Neuronal stem cell (in vitro differentiated cells): ENCODE measurements at regions not wholly inside any gene's neighbourhood (a gene's known extent, or its start where the extent isn't known, plus 50 kb on each side); places are given as distances from the start of the nearest gene placed in this dataset.
A peak's percentile ranks its signal among the peaks of the same experiment; 100 is the strongest.

Experiments
- DNase-seq: peaks from one replicate; pipeline ENCODE4 v3.0.0-alpha.2; 2013; ENCODE audit warnings: low spot score
- H2AFZ ChIP-seq: one replicate; pipeline ENCODE4 v1.6.1; 2013; ENCODE audit warnings: mild to moderate bottlenecking, low read length, inconsistent platforms
- H2AK5ac ChIP-seq: 2 replicates; pipeline ENCODE4 v1.6.1; 2013; ENCODE audit warnings: low read depth, mild to moderate bottlenecking, inconsistent platforms, low read length, moderate library complexity, mixed read lengths
- H2BK120ac ChIP-seq: 2 replicates; pipeline ENCODE4 v1.6.1; 2013; ENCODE audit warnings: low read depth, mild to moderate bottlenecking, inconsistent platforms, low read length, moderate library complexity, mixed read lengths
- H2BK12ac ChIP-seq: one replicate; pipeline ENCODE4 v1.6.1; 2013; ENCODE audit warnings: low read length, inconsistent platforms
- H2BK15ac ChIP-seq: 2 replicates; pipeline ENCODE4 v1.6.1; 2013; ENCODE audit warnings: mild to moderate bottlenecking, low read length, inconsistent platforms, mixed read lengths
- H2BK5ac ChIP-seq: one replicate; pipeline ENCODE4 v1.6.1; 2013; ENCODE audit warnings: inconsistent platforms, mild to moderate bottlenecking, low read length, moderate library complexity
- H3K14ac ChIP-seq: one replicate; pipeline ENCODE4 v1.6.1; 2013; ENCODE audit warnings: low read length, inconsistent platforms
- H3K18ac ChIP-seq: 2 replicates; pipeline ENCODE4 v1.6.1; 2013; ENCODE audit warnings: low read length, inconsistent platforms
- H3K23ac ChIP-seq: 2 replicates; pipeline ENCODE4 v1.6.1; 2013; ENCODE audit warnings: low read depth, mild to moderate bottlenecking, mixed read lengths, low read length, inconsistent platforms; ENCODE audit not compliant: poor library complexity
- H3K27ac ChIP-seq: replicated peaks from 3 replicates; pipeline ENCODE4 v1.5.1; 2013; ENCODE audit warnings: low read length, inconsistent platforms
- H3K27me3 ChIP-seq, 3 experiments: 2 replicates each; pipeline ENCODE4 v1.6.1; 2013; ENCODE audit warnings: low read length in 3 of 3, mild to moderate bottlenecking in 2 of 3, inconsistent platforms in 1 of 3, low read depth in 1 of 3, mixed read lengths in 1 of 3, moderate library complexity in 1 of 3; ENCODE audit not compliant: control insufficient read depth in 3 of 3, insufficient read depth in 3 of 3
- H3K36me3 ChIP-seq, 2 donors: replicated peaks in 1 of 2; 2 replicates each; pipeline ENCODE4 v1.6.1; 2013; ENCODE audit warnings: low read length in 2 of 2; ENCODE audit not compliant: control insufficient read depth in 2 of 2, insufficient read depth in 2 of 2
- H3K4ac ChIP-seq: 2 replicates; pipeline ENCODE4 v1.6.1; 2013; ENCODE audit warnings: inconsistent platforms, mild to moderate bottlenecking, low read length, moderate library complexity
- H3K4me1 ChIP-seq, 2 donors: 1 replicate in 1 of 2; 2 replicates in 1 of 2; pipeline ENCODE4 v1.6.1; 2013; ENCODE audit warnings: low read length in 2 of 2, low read depth in 1 of 2; ENCODE audit not compliant: control insufficient read depth in 2 of 2, insufficient read depth in 1 of 2
- H3K4me2 ChIP-seq: one replicate; pipeline ENCODE4 v1.6.1; 2013; ENCODE audit warnings: mild to moderate bottlenecking, low read length, inconsistent platforms; ENCODE audit not compliant: insufficient read depth, poor library complexity, severe bottlenecking
- H3K4me3 ChIP-seq, 2 donors: 2 replicates each; pipeline ENCODE4 v1.5.1; 2013; ENCODE audit warnings: low read length in 2 of 2, mild to moderate bottlenecking in 2 of 2, inconsistent platforms in 1 of 2, moderate library complexity in 1 of 2
- H3K79me1 ChIP-seq: one replicate; pipeline ENCODE4 v1.6.1; 2013; ENCODE audit warnings: low read depth, mild to moderate bottlenecking, inconsistent platforms, low read length, moderate library complexity
- H3K9ac ChIP-seq: one replicate; pipeline ENCODE4 v1.6.1; 2013; ENCODE audit warnings: mild to moderate bottlenecking, low read depth, low read length, inconsistent platforms; ENCODE audit not compliant: poor library complexity
- H3K9me3 ChIP-seq, 2 donors: replicated peaks in 1 of 2; 2 replicates each; pipeline versions ENCODE3 to v1.6.1; 2013; ENCODE audit warnings: low read length in 2 of 2, mild to moderate bottlenecking in 2 of 2, inconsistent platforms in 1 of 2, low read depth in 1 of 2, mixed read lengths in 1 of 2, moderate library complexity in 1 of 2; ENCODE audit not compliant: control insufficient read depth in 2 of 2, insufficient read depth in 1 of 2
- H4K8ac ChIP-seq: one replicate; pipeline ENCODE4 v1.6.1; 2013; ENCODE audit warnings: low read depth, mild to moderate bottlenecking, inconsistent platforms, low read length, moderate library complexity
- H4K91ac ChIP-seq: one replicate; pipeline ENCODE4 v1.6.1; 2013; ENCODE audit warnings: low read length, low read depth, mild to moderate bottlenecking, inconsistent platforms; ENCODE audit not compliant: poor library complexity
- WGBS, 2 donors: extraction: QIAGEN DNeasy Blood & Tissue Kit; methylation state at CpG; one replicate each; pipeline ENCODE4 v1.1.7; 2013; ENCODE audit warnings: missing lambda C conversion rate in 2 of 2, mixed read lengths in 1 of 2; ENCODE audit not compliant: insufficient read length in 2 of 2, insufficient replicate concordance in 1 of 2; ENCODE audit errors: extremely low coverage in 2 of 2; 5-methylcytosine and 5-hydroxymethylcytosine counted together

DNA sequence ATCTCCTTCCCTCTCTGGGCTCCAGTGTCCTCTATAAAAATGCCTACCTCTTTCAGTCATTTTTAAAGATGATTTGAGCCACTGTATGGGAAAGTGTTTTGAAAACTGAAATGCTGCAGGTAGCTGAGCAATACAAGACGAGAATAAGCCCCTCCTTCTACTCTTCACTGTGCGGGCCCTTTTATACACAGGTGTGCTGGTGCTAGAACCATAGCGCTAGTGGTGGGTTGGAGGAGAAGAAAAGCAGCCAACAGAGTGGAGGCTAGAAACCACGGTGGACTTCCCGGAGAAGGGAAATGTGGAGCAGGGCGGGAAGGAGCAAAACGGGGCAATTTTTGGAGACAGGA, 58.2 kb upstream of the DLX4 start:
- DNase-seq = no peak
- peak overlapping the region in 1 of 2 donors; percentile 22 for H3K4me3 ChIP-seq
- H4K91ac ChIP-seq = no peak overlapping the region
- no peak overlapping the region for H3K14ac ChIP-seq
- H3K4me1 ChIP-seq = peaks cover 3 to 35% of the 10 kb centered on the region in 2 donors
- H2BK15ac ChIP-seq = no peak overlapping the region
- H3K79me1 ChIP-seq = peaks cover 2% of the 10 kb centered on the region
- peaks cover 2 to 97% (median 54%) of the 10 kb centered on the region in 3 experiments for H3K27me3 ChIP-seq
- no peak overlapping the region for H3K23ac ChIP-seq
- no peak overlapping the region for H3K4ac ChIP-seq
- no peak overlapping the region for H4K8ac ChIP-seq
- peak overlapping the region; percentile 5 for H2AK5ac ChIP-seq
- peak overlapping the region; percentile 14 for H2BK5ac ChIP-seq
- H3K9ac ChIP-seq = no peak overlapping the region
- H2AFZ ChIP-seq = no peak overlapping the region
- no CpG with 5 or more reads among the region's 7 CpGs for WGBS, 2 donors
- no peak overlapping the region for H3K27ac ChIP-seq
- no peak overlapping the region for H2BK120ac ChIP-seq
- peak overlapping the region; percentile 68 for H3K4me2 ChIP-seq
- H2BK12ac ChIP-seq = no peak overlapping the region
- H3K9me3 ChIP-seq = peaks cover 0 to 2% of the 10 kb centered on the region in 2 donors
- H3K18ac ChIP-seq = no peak overlapping the region
- H3K36me3 ChIP-seq = no peaks in the 10 kb centered on the region

GRCh38 chr17:49911719-49912118, 57.3 kb upstream of the DLX4 start:
- no peak overlapping the region for H3K14ac ChIP-seq
- no peak overlapping the region for H3K4me2 ChIP-seq
- peak overlapping the region; percentile 70 for H2BK15ac ChIP-seq
- DNase-seq = no peak
- no peak overlapping the region for H4K91ac ChIP-seq
- no peak overlapping the region for H2BK120ac ChIP-seq
- peak overlapping the region; percentile 2 for H3K18ac ChIP-seq
- no CpG with 5 or more reads among the region's 3 CpGs for WGBS, 2 donors
- H3K9me3 ChIP-seq = peaks cover 0 to 2% of the 10 kb centered on the region in 2 donors
- no peak overlapping the region for H2AFZ ChIP-seq
- H3K4me1 ChIP-seq = peaks cover 3 to 39% of the 10 kb centered on the region in 2 donors
- H2BK5ac ChIP-seq = peak overlapping the region; percentile 14
- peaks cover 2% of the 10 kb centered on the region for H3K79me1 ChIP-seq
- H3K27ac ChIP-seq = no peak overlapping the region
- H3K4ac ChIP-seq = no peak overlapping the region
- no peak overlapping the region for H3K4me3 ChIP-seq
- peak overlapping the region; percentile 41 for H2BK12ac ChIP-seq
- H3K23ac ChIP-seq = no peak overlapping the region
- no peaks in the 10 kb centered on the region for H3K36me3 ChIP-seq
- no peak overlapping the region for H4K8ac ChIP-seq
- H3K27me3 ChIP-seq = peaks cover 2 to 100% (median 48%) of the 10 kb centered on the region in 3 experiments
- peak overlapping the region; percentile 7 for H2AK5ac ChIP-seq
- H3K9ac ChIP-seq = no peak overlapping the region

DNA sequence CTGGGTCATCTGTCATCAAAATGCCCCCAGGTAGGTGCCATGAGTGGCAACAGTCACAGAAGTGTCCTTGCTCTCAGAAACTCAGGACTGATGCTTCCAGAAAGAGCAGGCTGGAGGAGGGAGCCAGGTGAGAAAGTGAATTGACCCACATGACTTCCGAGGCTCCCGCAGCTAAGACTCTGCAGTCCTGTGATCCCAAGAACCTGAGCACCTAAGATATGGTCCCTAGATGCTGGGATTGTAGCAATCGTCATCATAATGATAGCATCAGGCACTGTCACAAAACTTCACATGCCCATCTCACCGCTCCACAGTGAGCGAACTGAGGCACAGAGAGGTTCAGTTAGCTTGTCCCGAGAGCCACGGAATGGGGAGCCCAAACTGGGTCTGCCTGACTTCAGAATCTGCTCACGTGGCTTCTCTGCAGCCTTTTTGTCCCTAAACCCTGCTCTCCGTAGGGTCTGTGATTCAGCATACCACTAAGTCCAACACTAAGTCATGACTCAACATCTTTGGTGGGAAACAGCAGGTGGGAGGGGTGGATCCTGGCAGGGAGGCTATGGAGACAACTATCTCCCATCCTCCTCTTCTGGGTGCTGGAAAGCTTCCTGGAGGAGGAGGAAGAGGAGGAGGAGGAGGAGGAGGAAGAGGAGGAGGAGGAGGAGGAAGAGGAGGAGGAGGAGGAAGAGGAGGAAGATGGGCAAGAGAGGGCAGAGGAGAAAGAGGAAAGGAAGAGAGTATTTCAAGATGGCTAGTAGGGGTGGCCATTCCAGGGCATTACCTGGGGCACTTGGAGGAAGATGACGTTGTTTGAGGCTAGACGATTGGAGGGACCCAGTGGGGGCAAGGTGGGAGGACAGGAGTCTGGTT, 55.5 kb upstream of the DLX4 start:
- no peak overlapping the region for H2AFZ ChIP-seq
- DNase-seq = no peak
- no peak overlapping the region for H2BK12ac ChIP-seq
- H3K9ac ChIP-seq = no peak overlapping the region
- peaks cover 0 to 2% of the 10 kb centered on the region in 2 donors for H3K9me3 ChIP-seq
- H3K36me3 ChIP-seq = no peaks in the 10 kb centered on the region
- no peak overlapping the region for H3K14ac ChIP-seq
- no peak overlapping the region for H3K23ac ChIP-seq
- no CpG with 5 or more reads among the region's 11 CpGs for WGBS, 2 donors
- H4K91ac ChIP-seq = no peak overlapping the region
- H2BK15ac ChIP-seq = no peak overlapping the region
- H3K27ac ChIP-seq = no peak overlapping the region
- no peak overlapping the region for H2BK5ac ChIP-seq
- no peak overlapping the region for H2AK5ac ChIP-seq
- H3K4me2 ChIP-seq = no peak overlapping the region
- peak overlapping the region; percentile 46 for H3K18ac ChIP-seq
- no peak overlapping the region for H4K8ac ChIP-seq
- peaks cover 2% of the 10 kb centered on the region for H3K79me1 ChIP-seq
- peaks cover 3 to 35% of the 10 kb centered on the region in 2 donors for H3K4me1 ChIP-seq
- no peak overlapping the region for H3K4ac ChIP-seq
- no peak overlapping the region for H2BK120ac ChIP-seq
- H3K4me3 ChIP-seq = no peak overlapping the region
- peaks cover 2 to 87% (median 35%) of the 10 kb centered on the region in 3 experiments for H3K27me3 ChIP-seq

DNA sequence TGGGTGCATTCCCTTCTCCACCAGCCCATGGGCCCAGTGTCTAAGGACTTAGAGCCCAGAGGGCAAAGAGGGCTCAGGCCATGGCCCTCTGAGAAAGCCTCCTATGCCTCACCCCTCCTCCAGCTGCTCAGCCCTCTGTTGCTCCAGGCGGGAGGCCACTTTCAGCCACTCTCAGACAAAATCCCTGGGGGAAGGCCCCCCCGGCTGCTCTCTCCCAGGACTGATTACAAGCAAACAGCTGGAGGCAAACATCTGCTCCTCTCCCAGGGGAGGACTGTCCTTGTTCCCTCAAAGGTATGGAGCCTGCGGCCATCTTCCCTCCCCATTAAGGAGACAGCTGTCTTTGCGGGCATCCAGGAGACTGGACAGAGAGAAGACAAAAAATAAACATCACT, 54.9 kb upstream of the DLX4 start:
- Histone ChIP-seq H3K4me3 (no peak overlapping the region), H3K14ac (no peak overlapping the region), H3K23ac (no peak overlapping the region), H2BK15ac (no peak overlapping the region), H3K27ac (no peak overlapping the region), H2BK12ac (no peak overlapping the region), H3K4me2 (no peak overlapping the region), H3K9me3 (peaks cover 0 to 2% of the 10 kb centered on the region in 2 donors), H3K4me1 (peaks cover 3 to 31% of the 10 kb centered on the region in 2 donors), H4K8ac (no peak overlapping the region), H2AK5ac (no peak overlapping the region), H3K4ac (no peak overlapping the region), H2BK5ac (no peak overlapping the region), H3K18ac (peak overlapping the region; percentile 46), H4K91ac (no peak overlapping the region), H3K79me1 (peaks cover 2% of the 10 kb centered on the region), H3K9ac (no peak overlapping the region), H3K27me3 (peaks cover 2 to 81% (median 28%) of the 10 kb centered on the region in 3 experiments), H3K36me3 (no peaks in the 10 kb centered on the region), H2BK120ac (no peak overlapping the region), H2AFZ (no peak overlapping the region)
- WGBS, 2 donors = no CpG with 5 or more reads among the region's 4 CpGs
- no peak for DNase-seq
